ENCODE measurements at regions not wholly inside any gene's neighbourhood (a gene's known extent, or its start where the extent isn't known, plus 50 kb on each side); places are given as distances from the start of the nearest gene placed in this dataset.

DNA sequence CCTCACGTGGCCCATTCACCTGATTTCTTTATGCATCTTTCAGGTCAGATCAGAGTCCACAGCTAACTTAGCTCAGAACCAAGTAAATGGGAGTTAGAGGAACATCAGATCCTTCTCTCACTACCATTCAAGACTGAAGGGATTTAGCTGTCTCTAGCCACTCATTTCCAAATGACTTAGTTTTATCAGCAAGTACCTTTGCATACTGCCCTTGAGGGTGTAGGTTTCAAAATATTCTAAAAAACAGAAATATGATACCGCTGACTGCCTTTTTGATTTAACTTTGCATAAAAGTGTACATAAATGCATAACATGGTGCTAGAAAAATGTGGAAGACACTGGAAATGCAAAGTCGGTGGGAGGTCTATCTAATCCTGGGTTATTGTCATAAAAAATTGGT is 500.6 kb upstream of the CHORDC1 start:
- no peak for TF ChIP-seq ZNF416 (tag by site-specific recombination; IDR thresholded peaks at IDR 0.05)
- TF ChIP-seq MZF1 (tag by site-specific recombination; IDR thresholded peaks at IDR 0.05; ENCODE audit: borderline replicate concordance): no peak
- TF ChIP-seq ZNF629 (tag by site-specific recombination; IDR thresholded peaks at IDR 0.05): no peak
- no peak for TF ChIP-seq ZNF48 (tag by site-specific recombination; IDR thresholded peaks at IDR 0.05)
